C4-2B (cell line): ENCODE measurements at regions not wholly inside any gene's neighbourhood (a gene's known extent, or its start where the extent isn't known, plus 50 kb on each side); places are given as distances from the start of the nearest gene placed in this dataset.

Experiments used
- ZFX ChIP-seq: fragments of 450-650 bp; IDR thresholded peaks from 2 replicates; pipeline ENCODE4 v1.6.1; 2017
- TF ChIP-seq, protein P1 (sequence below): fragments of 450-650 bp; conservative IDR thresholded peaks from 2 replicates; pipeline ENCODE4 v1.5.1; 2017; ENCODE audit warnings: mild to moderate bottlenecking

DNA sequence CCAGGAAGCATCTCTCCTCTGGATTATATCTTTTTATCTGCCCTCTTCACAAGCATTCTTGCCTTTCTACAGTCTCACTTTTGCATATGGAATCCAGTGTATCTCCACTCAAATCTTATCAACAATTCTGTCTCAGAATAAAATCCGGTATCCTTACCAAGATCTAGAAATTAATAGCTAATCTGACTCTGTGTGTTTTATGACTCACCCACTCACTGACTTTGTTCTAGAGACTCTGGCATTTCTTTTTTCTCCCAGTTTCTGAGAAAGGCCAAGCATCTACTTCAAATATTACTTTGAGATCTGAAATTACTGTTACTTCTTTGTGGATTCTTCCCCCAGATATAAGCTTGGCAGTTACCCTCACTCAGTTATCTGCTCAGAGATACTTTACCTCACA, 913.5 kb upstream of the ATXN8OS start:
- TF ChIP-seq, protein P1, sequence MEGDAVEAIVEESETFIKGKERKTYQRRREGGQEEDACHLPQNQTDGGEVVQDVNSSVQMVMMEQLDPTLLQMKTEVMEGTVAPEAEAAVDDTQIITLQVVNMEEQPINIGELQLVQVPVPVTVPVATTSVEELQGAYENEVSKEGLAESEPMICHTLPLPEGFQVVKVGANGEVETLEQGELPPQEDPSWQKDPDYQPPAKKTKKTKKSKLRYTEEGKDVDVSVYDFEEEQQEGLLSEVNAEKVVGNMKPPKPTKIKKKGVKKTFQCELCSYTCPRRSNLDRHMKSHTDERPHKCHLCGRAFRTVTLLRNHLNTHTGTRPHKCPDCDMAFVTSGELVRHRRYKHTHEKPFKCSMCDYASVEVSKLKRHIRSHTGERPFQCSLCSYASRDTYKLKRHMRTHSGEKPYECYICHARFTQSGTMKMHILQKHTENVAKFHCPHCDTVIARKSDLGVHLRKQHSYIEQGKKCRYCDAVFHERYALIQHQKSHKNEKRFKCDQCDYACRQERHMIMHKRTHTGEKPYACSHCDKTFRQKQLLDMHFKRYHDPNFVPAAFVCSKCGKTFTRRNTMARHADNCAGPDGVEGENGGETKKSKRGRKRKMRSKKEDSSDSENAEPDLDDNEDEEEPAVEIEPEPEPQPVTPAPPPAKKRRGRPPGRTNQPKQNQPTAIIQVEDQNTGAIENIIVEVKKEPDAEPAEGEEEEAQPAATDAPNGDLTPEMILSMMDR, result no peak
- TF ChIP-seq ZFX, result no peak
